GM12878 (cell line): ENCODE measurements at regions not wholly inside any gene's neighbourhood (a gene's known extent, or its start where the extent isn't known, plus 50 kb on each side); places are given as distances from the start of the nearest gene placed in this dataset.

Source experiments
- ATAC-seq: fragments of 200-7000 bp; cut with Tn5 transposase; 3 replicates; pipeline ENCODE4 v1.9.1; 2020; ENCODE audit warnings: mild to moderate bottlenecking, moderate library complexity
- BruUV-seq: library from RNA; stranded (reverse); fragments of 400-500 nt; replicated peaks from 2 replicates; lab custom pipeline; 2021; lab: Mats Ljungman, UMichigan
- CTCF ChIA-PET: fragments of 300-600 bp; sonication (Branson Sonifier 250); formaldehyde crosslinking; extraction: SDS; loops from one replicate; lab custom pipeline; 2021; ENCODE audit warnings: inconsistent platforms; lab: Yijun Ruan, JAX
- POLR2A ChIA-PET: fragments of 350-600 bp; formaldehyde crosslinking; extraction: SDS; loops from one replicate; lab custom pipeline; 2021; ENCODE audit warnings: inconsistent platforms; lab: Charles Lee
- RAD21 ChIA-PET: fragments of 300-600 bp; sonication (Branson Sonifier 250); formaldehyde crosslinking; loops from one replicate; lab custom pipeline; 2023; ENCODE audit warnings: antibody characterized with exemption; ENCODE audit not compliant: unreplicated experiment; lab: Charles Lee
- SMC1A ChIA-PET: fragments of 300-600 bp; sonication (Branson Sonifier 250); formaldehyde crosslinking; loops from one replicate; lab custom pipeline; 2023; ENCODE audit not compliant: unreplicated experiment, uncharacterized antibody; lab: Charles Lee
- DNase-seq: peaks from one replicate; pipeline ENCODE4 v3.0.0-alpha.2; 2011; ENCODE audit warnings: low read depth, low spot score
- FAIRE-seq: peaks from 3 replicates; lab custom pipeline; 2011; peaks lifted over from hg19 to GRCh38; lab: Jason Lieb, UNC
- H2AFZ ChIP-seq: 2 replicates; pipeline ENCODE4 v1.6.0; 2011; ENCODE audit warnings: low read depth, low read length, control low read depth; ENCODE audit not compliant: control insufficient read depth
- H3K27ac ChIP-seq: 2 replicates; pipeline ENCODE4 v1.5.1; 2011; ENCODE audit warnings: control low read depth; ENCODE audit not compliant: control insufficient read depth, insufficient read depth
- H3K27me3 ChIP-seq, 2 experiments: replicated peaks in 1 of 2; 2 replicates each; pipeline versions ENCODE4 v1.6.0 to v1.6.1; 2011; ENCODE audit warnings: low read length in 1 of 2; ENCODE audit not compliant: control insufficient read depth in 2 of 2, insufficient read depth in 2 of 2
- H3K36me3 ChIP-seq, 2 experiments: 2 replicates each; pipeline ENCODE4 v1.5.1; 2011; ENCODE audit warnings: low read length in 1 of 2; ENCODE audit not compliant: control insufficient read depth in 2 of 2, insufficient read depth in 2 of 2
- H3K4me1 ChIP-seq: 2 replicates; pipeline ENCODE4 v1.6.1; 2011; ENCODE audit warnings: mild to moderate bottlenecking, low read length, moderate library complexity, mixed read lengths; ENCODE audit not compliant: control insufficient read depth, insufficient read depth
- H3K4me2 ChIP-seq: 2 replicates; pipeline ENCODE4 v1.6.0; 2011; ENCODE audit warnings: control low read depth; ENCODE audit not compliant: control insufficient read depth, insufficient read depth
- H3K4me3 ChIP-seq: fragments of 200-600 bp; sonication (generic); 2 replicates; pipeline ENCODE4 v1.5.1; 2016
- H3K79me2 ChIP-seq: 2 replicates; pipeline ENCODE4 v1.6.0; 2011; ENCODE audit warnings: low read length; ENCODE audit not compliant: control insufficient read depth, insufficient read depth
- H3K9ac ChIP-seq: 2 replicates; pipeline ENCODE4 v1.8.0; 2011; ENCODE audit warnings: low read length, control low read depth, mixed read lengths; ENCODE audit not compliant: control insufficient read depth, insufficient read depth
- H3K9me3 ChIP-seq: replicated peaks from 3 replicates; pipeline ENCODE4 v1.5.1; 2011; ENCODE audit warnings: mild to moderate bottlenecking, low read length; ENCODE audit not compliant: control insufficient read depth, insufficient read depth
- H4K20me1 ChIP-seq: 2 replicates; pipeline ENCODE4 v1.6.0; 2011; ENCODE audit not compliant: control insufficient read depth, insufficient read depth
- ASH2L ChIP-seq: fragments of 300-600, 200-600 bp; sonication (generic); IDR thresholded peaks from 2 replicates; pipeline ENCODE4 v1.6.1; 2017; ENCODE audit warnings: low read depth, mild to moderate bottlenecking, borderline replicate concordance
- BHLHE40 ChIP-seq, 2 experiments: fragments of 450-650 bp in 1 of 2; IDR thresholded peaks; 2 replicates each; pipeline ENCODE4 v1.6.1; 2011 to 2017; ENCODE audit warnings: low read depth in 2 of 2, borderline replicate concordance in 1 of 2, improper control_type of control experiment in 1 of 2, low read length in 1 of 2, mild to moderate bottlenecking in 1 of 2
- CEBPB ChIP-seq, 2 experiments: fragments of 150-350 bp in 1 of 2; IDR thresholded peaks; 2 replicates each; pipeline ENCODE4 v1.6.1; 2012 to 2014; ENCODE audit warnings: low read depth in 2 of 2, low read length in 2 of 2, borderline replicate concordance in 1 of 2, inconsistent platforms in 1 of 2
- DPF2 ChIP-seq: fragments of 450-650 bp; IDR thresholded peaks from 2 replicates; pipeline ENCODE4 v1.6.1; 2017; ENCODE audit warnings: mild to moderate bottlenecking
- E4F1 ChIP-seq: fragments of 450-650 bp; IDR thresholded peaks from 2 replicates; pipeline ENCODE4 v1.6.1; 2018; ENCODE audit warnings: borderline replicate concordance, mild to moderate bottlenecking; ENCODE audit not compliant: partially characterized antibody
- MEF2B ChIP-seq: fragments of 450-650 bp; IDR thresholded peaks from 2 replicates; pipeline ENCODE4 v1.6.1; 2018; ENCODE audit warnings: mild to moderate bottlenecking, moderate library complexity; ENCODE audit not compliant: partially characterized antibody, poor library complexity, severe bottlenecking
- MTA2 ChIP-seq: fragments of 450-650 bp; IDR thresholded peaks from 2 replicates; pipeline ENCODE4 v1.6.1; 2016; ENCODE audit warnings: low read depth, mild to moderate bottlenecking, moderate library complexity
- NBN ChIP-seq: fragments of 450-650 bp; IDR thresholded peaks from 2 replicates; pipeline ENCODE4 v1.6.1; 2016
- NR2C2 ChIP-seq: IDR thresholded peaks from 2 replicates; pipeline ENCODE4 v1.6.1; 2011; ENCODE audit warnings: borderline replicate concordance, low read depth; ENCODE audit not compliant: control insufficient read depth, insufficient read length
- POLR2A ChIP-seq: IDR thresholded peaks from 2 replicates; pipeline ENCODE4 v1.6.1; 2011; ENCODE audit warnings: low read depth, mild to moderate bottlenecking, low read length
- RAD21 ChIP-seq: IDR thresholded peaks from 2 replicates; pipeline ENCODE4 v1.6.1; 2011; ENCODE audit warnings: mild to moderate bottlenecking, low read depth, low read length, moderate library complexity; ENCODE audit not compliant: insufficient read depth
- RFX5 ChIP-seq: IDR thresholded peaks from 2 replicates; pipeline ENCODE4 v1.6.1; 2011; ENCODE audit warnings: low read depth, low read length, improper control_type of control experiment
- RUNX3 ChIP-seq: IDR thresholded peaks from 2 replicates; pipeline ENCODE4 v1.6.1; 2012; ENCODE audit warnings: low read length, inconsistent platforms
- SMC3 ChIP-seq: IDR thresholded peaks from 2 replicates; pipeline ENCODE4 v1.6.1; 2011; ENCODE audit warnings: low read length, improper control_type of control experiment, borderline replicate concordance
- TAF1 ChIP-seq: IDR thresholded peaks from 2 replicates; pipeline ENCODE4 v1.6.1; 2011; ENCODE audit warnings: mild to moderate bottlenecking, low read depth, low read length, borderline replicate concordance
- USF1 ChIP-seq: IDR thresholded peaks from 2 replicates; pipeline ENCODE4 v1.6.1; 2011; ENCODE audit warnings: borderline replicate concordance, low read depth, mild to moderate bottlenecking, moderate library complexity, mixed read lengths, low read length; ENCODE audit not compliant: insufficient read depth; ENCODE audit errors: extremely low read length
- ZNF207 ChIP-seq: fragments of 450-650 bp; IDR thresholded peaks from 2 replicates; pipeline ENCODE4 v1.6.1; 2014; ENCODE audit warnings: antibody characterized with exemption, mild to moderate bottlenecking, borderline replicate concordance
- ZNF687 ChIP-seq: fragments of 450-650 bp; IDR thresholded peaks from 2 replicates; pipeline ENCODE4 v1.6.1; 2017; ENCODE audit warnings: mild to moderate bottlenecking, moderate library complexity
- WGBS: methylation state at CpG from one replicate; pipeline ENCODE4 v1.1.6; 2016; ENCODE audit warnings: low lambda C conversion rate; ENCODE audit not compliant: insufficient replicate concordance, insufficient coverage; ENCODE audit errors: missing lambda C conversion rate; 5-methylcytosine and 5-hydroxymethylcytosine counted together
- in situ Hi-C: fragments of 300-500 bp; cut with MboI; formaldehyde crosslinking; loops from 9 replicates; pipeline ENCODE4 v1.14.3; 2018; ENCODE audit warnings: mixed read lengths
- intact Hi-C: fragments of 100-400 bp; cut with micrococcal nuclease; formaldehyde crosslinking; loops from one replicate; pipeline ENCODE4 v1.14.2; 2022; ENCODE audit not compliant: unreplicated experiment

- Histone ChIP-seq H3K36me3 (no peaks in the 10 kb centered on the region), H3K27ac (no peak overlapping the region), H3K4me3 (no peak overlapping the region), H2AFZ (no peak overlapping the region), H3K27me3 (peaks cover 0 to 2% of the 10 kb centered on the region in 2 experiments; a peak in 3 of 4 replicates), H3K79me2 (no peaks in the 10 kb centered on the region), H3K9me3 (no peaks in the 10 kb centered on the region), H3K4me2 (no peak overlapping the region), H3K4me1 (no peaks in the 10 kb centered on the region), H4K20me1 (no peaks in the 10 kb centered on the region)
- no peak for FAIRE-seq
- ChIA-PET POLR2A (no interaction called here), RAD21 (no interaction called here), SMC1A (no interaction called here), CTCF (interaction anchor here (0.6 kb wide), 1 partner anchor 9 kb away, joined by 3 read pairs; no protein-coding TSS in a partner anchor)
- 6% methylated on average over 1 of the region's 1 CpG for WGBS
- no peak for ATAC-seq
- no peak for TF ChIP-seq RFX5
- TF ChIP-seq NBN = no peak
- no peak for TF ChIP-seq E4F1
- TF ChIP-seq TAF1 = no peak
- no peak for TF ChIP-seq RAD21
- no peak for TF ChIP-seq ZNF207
- no peak for TF ChIP-seq MTA2
- no peak for TF ChIP-seq USF1
- TF ChIP-seq CEBPB (IDR thresholded peaks at IDR 0.05; ENCODE audit: borderline replicate concordance in 1 of 2, low read depth in 2 of 2, low read length in 2 of 2) = no peak
- TF ChIP-seq RUNX3 = no peak
- TF ChIP-seq NR2C2 = no peak
- TF ChIP-seq DPF2 = no peak
- TF ChIP-seq SMC3 = no peak
- no peak for TF ChIP-seq BHLHE40 (IDR thresholded peaks at IDR 0.05; ENCODE audit: borderline replicate concordance in 1 of 2, low read depth in 2 of 2, low read length in 1 of 2)
- no peak for TF ChIP-seq POLR2A
- no peak for TF ChIP-seq ZNF687
- no peak for TF ChIP-seq ASH2L
- no peak for TF ChIP-seq MEF2B
- TF ChIP-seq, all 136 proteins: peak for 0
- in situ Hi-C loops (no loop called here), intact Hi-C loops (no loop called here)
- no peak overlapping the region for H3K9ac ChIP-seq
- no peak for DNase-seq
- BruUV-seq = no TSS peak
These were observed 334.2 kb downstream of the RPS6KC1 start for GRCh38 chr1:213385201-213385600.
